Kidney epithelial cell (primary cell): ENCODE measurements at regions not wholly inside any gene's neighbourhood (a gene's known extent, or its start where the extent isn't known, plus 50 kb on each side); places are given as distances from the start of the nearest gene placed in this dataset.

ENCODE experiments used
- DNase-seq: peaks from one replicate; pipeline ENCODE4 v3.0.0-alpha.2; 2010; ENCODE audit warnings: low read depth
- H3K27me3 ChIP-seq: 2 replicates; pipeline ENCODE4 v1.6.0; 2011; ENCODE audit warnings: low read length; ENCODE audit not compliant: control insufficient read depth, insufficient read depth
- H3K36me3 ChIP-seq: 2 replicates; pipeline ENCODE4 v1.5.1; 2011; ENCODE audit warnings: low read length; ENCODE audit not compliant: control insufficient read depth, insufficient read depth
- H3K4me3 ChIP-seq: 2 replicates; pipeline ENCODE4 v1.5.1; 2011; ENCODE audit warnings: low read depth, mild to moderate bottlenecking, control low read depth, low read length
- CTCF ChIP-seq: IDR thresholded peaks from 2 replicates; pipeline ENCODE4 v1.5.1; 2011; ENCODE audit warnings: mild to moderate bottlenecking, moderate library complexity, low read length, control low read depth, inconsistent platforms; ENCODE audit not compliant: insufficient read depth, poor library complexity, severe bottlenecking

GRCh38 chr2:10208736-10209135 is 86.2 kb downstream of the RRM2 start:
- Histone ChIP-seq H3K4me3 (no peak overlapping the region), H3K27me3 (no peaks in the 10 kb centered on the region), H3K36me3 (no peaks in the 10 kb centered on the region)
- DNase-seq: no peak
- no peak for TF ChIP-seq CTCF

- no peak for TF ChIP-seq CTCF
- H3K4me3 ChIP-seq: no peak overlapping the region
- H3K36me3 ChIP-seq: no peaks in the 10 kb centered on the region
- H3K27me3 ChIP-seq: no peaks in the 10 kb centered on the region
- DNase-seq: no peak
These were observed 86.9 kb downstream of the RRM2 start for GRCh38 chr2:10209406-10209935.

GRCh38 chr2:10210336-10210735 is 87.8 kb downstream of the RRM2 start:
- DNase-seq: no peak
- Histone ChIP-seq H3K4me3 (no peak overlapping the region), H3K27me3 (no peaks in the 10 kb centered on the region), H3K36me3 (no peaks in the 10 kb centered on the region)
- no peak for TF ChIP-seq CTCF

GRCh38 chr2:10211844-10212422 is 89.4 kb downstream of the RRM2 start:
- no peak for TF ChIP-seq CTCF
- DNase-seq: no peak
- no peaks in the 10 kb centered on the region for H3K27me3 ChIP-seq
- no peaks in the 10 kb centered on the region for H3K36me3 ChIP-seq
- no peak overlapping the region for H3K4me3 ChIP-seq

- Histone ChIP-seq H3K36me3 (no peaks in the 10 kb centered on the region), H3K27me3 (no peaks in the 10 kb centered on the region), H3K4me3 (no peak overlapping the region)
- TF ChIP-seq CTCF: no peak
- DNase-seq: no peak
These were observed 89.9 kb upstream of the HPCAL1 start for GRCh38 chr2:10212827-10213226.

GRCh38 chr2:10214179-10214578 is 88.5 kb upstream of the HPCAL1 start:
- H3K36me3 ChIP-seq: no peaks in the 10 kb centered on the region
- DNase-seq: no peak
- no peak overlapping the region for H3K4me3 ChIP-seq
- no peak for TF ChIP-seq CTCF
- H3K27me3 ChIP-seq: no peaks in the 10 kb centered on the region
